ENCODE measurements at regions not wholly inside any gene's neighbourhood (a gene's known extent, or its start where the extent isn't known, plus 50 kb on each side); places are given as distances from the start of the nearest gene placed in this dataset.

DNA sequence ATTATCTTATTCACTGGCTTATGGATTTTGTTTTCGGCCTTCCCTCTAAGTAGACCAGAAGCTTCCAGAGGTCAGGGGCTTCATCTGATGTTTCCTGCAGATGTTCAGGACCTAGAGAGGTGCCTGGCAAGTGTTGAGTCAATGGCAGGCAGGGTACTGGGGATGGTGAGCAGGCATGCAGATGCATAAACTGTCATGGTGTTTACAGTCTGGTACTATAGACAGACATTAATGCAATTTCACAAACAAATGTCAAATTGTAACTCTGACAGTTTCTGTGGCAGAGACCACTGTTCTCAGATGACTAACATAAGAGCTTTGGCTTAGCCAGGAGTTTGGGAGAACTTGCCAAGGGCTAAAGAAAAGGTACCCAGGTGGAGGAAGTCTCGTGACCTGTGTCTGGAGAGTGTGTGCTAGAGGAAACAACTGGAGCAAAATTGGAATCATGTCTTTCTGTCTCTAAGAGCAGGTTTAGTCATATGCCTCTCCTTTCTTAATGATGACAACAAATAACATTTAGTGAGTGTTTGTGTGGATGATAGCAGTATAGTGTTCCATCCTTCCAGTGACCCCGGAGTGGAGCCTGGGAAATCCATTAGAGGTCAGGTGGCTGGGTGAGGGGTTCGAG lies 53.7 kb upstream of the TRAK1 start:
- H3K27me3 ChIP-seq (ENCODE audit: control insufficient read depth in 2 of 2, insufficient read depth in 2 of 2, low read length in 2 of 2), result no peaks in the 10 kb centered on the region
- no peak overlapping the region for H3K4me3 ChIP-seq (ENCODE audit: low read length in 2 of 2)
- peak overlapping the region in 1 of 2 donors; percentile 10 for H3K27ac ChIP-seq (ENCODE audit: low read depth in 2 of 2, low read length in 2 of 2)
- H3K36me3 ChIP-seq (ENCODE audit: control insufficient read depth in 2 of 2, insufficient read depth in 2 of 2, low read length in 2 of 2), result peaks cover 0 to 9% of the 10 kb centered on the region in 2 donors
- no peaks in the 10 kb centered on the region for H3K9me3 ChIP-seq (ENCODE audit: control insufficient read depth in 2 of 2, low read length in 2 of 2)
- H3K9ac ChIP-seq (ENCODE audit: low read depth in 1 of 2, low read length in 2 of 2), result no peak overlapping the region
- peaks cover 2 to 25% of the 10 kb centered on the region in 2 donors for H3K4me1 ChIP-seq (ENCODE audit: control insufficient read depth in 2 of 2, insufficient read depth in 2 of 2, low read length in 2 of 2)

GRCh38 chr3:42036483-42036823 lies 54.7 kb upstream of the TRAK1 start:
- H3K36me3 ChIP-seq (ENCODE audit: control insufficient read depth in 2 of 2, insufficient read depth in 2 of 2, low read length in 2 of 2), result peaks cover 0 to 9% of the 10 kb centered on the region in 2 donors
- no peak overlapping the region for H3K9ac ChIP-seq (ENCODE audit: low read depth in 1 of 2, low read length in 2 of 2)
- peak overlapping the region; percentile 49 to 55 for H3K27ac ChIP-seq (ENCODE audit: low read depth in 2 of 2, low read length in 2 of 2)
- peaks cover 2 to 31% of the 10 kb centered on the region in 2 donors for H3K4me1 ChIP-seq (ENCODE audit: control insufficient read depth in 2 of 2, insufficient read depth in 2 of 2, low read length in 2 of 2)
- H3K27me3 ChIP-seq (ENCODE audit: control insufficient read depth in 2 of 2, insufficient read depth in 2 of 2, low read length in 2 of 2), result no peaks in the 10 kb centered on the region
- H3K9me3 ChIP-seq (ENCODE audit: control insufficient read depth in 2 of 2, low read length in 2 of 2), result no peaks in the 10 kb centered on the region
- H3K4me3 ChIP-seq (ENCODE audit: low read length in 2 of 2), result no peak overlapping the region

DNA sequence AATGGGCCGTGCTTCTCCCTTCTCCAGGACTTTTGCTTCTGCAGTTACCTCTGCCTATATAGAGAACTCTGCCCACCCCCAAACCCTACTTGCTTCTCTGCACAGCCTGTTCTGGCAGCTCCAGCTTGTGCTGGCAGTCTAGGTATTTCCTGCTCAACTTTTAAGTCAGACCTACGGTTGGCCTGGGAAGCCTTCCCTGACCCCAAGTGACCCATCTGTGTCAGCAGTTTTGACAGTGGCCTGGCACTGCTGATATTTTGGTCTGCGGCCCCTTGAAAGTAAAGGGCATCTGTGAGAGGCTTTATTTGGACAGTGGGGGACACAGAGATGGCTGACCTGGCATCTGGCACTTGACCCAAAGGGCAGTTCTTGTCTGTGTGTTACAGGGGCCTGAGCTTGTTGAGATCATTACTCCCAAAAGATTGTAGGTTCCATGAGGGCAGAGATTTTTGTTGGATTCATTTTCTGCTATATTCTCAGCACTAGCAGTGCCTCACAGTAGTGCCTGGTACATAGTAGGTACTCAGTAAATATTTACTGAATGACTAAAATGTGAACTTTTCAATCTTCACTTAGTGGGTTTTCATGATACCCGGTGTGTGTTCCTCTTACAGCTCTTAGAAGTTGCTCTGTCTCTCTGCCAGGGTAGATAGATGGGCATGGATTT lies 55.2 kb upstream of the TRAK1 start:
- H3K36me3 ChIP-seq (ENCODE audit: control insufficient read depth in 2 of 2, insufficient read depth in 2 of 2, low read length in 2 of 2), result peaks cover 0 to 9% of the 10 kb centered on the region in 2 donors
- no peaks in the 10 kb centered on the region for H3K27me3 ChIP-seq (ENCODE audit: control insufficient read depth in 2 of 2, insufficient read depth in 2 of 2, low read length in 2 of 2)
- H3K9me3 ChIP-seq (ENCODE audit: control insufficient read depth in 2 of 2, low read length in 2 of 2), result no peaks in the 10 kb centered on the region
- H3K4me3 ChIP-seq (ENCODE audit: low read length in 2 of 2), result no peak overlapping the region
- peak overlapping the region; percentile 49 to 55 for H3K27ac ChIP-seq (ENCODE audit: low read depth in 2 of 2, low read length in 2 of 2)
- no peak overlapping the region for H3K9ac ChIP-seq (ENCODE audit: low read depth in 1 of 2, low read length in 2 of 2)
- peaks cover 2 to 31% of the 10 kb centered on the region in 2 donors for H3K4me1 ChIP-seq (ENCODE audit: control insufficient read depth in 2 of 2, insufficient read depth in 2 of 2, low read length in 2 of 2)

- Histone ChIP-seq H3K4me3 (ENCODE audit: low read length in 2 of 2) (no peak overlapping the region), H3K36me3 (ENCODE audit: control insufficient read depth in 2 of 2, insufficient read depth in 2 of 2, low read length in 2 of 2) (peaks cover 0 to 9% of the 10 kb centered on the region in 2 donors), H3K4me1 (ENCODE audit: control insufficient read depth in 2 of 2, insufficient read depth in 2 of 2, low read length in 2 of 2) (peaks cover 2 to 31% of the 10 kb centered on the region in 2 donors), H3K27me3 (ENCODE audit: control insufficient read depth in 2 of 2, insufficient read depth in 2 of 2, low read length in 2 of 2) (no peaks in the 10 kb centered on the region), H3K9me3 (ENCODE audit: control insufficient read depth in 2 of 2, low read length in 2 of 2) (no peaks in the 10 kb centered on the region), H3K27ac (ENCODE audit: low read depth in 2 of 2, low read length in 2 of 2) (peak overlapping the region in 1 of 2 donors; percentile 49), H3K9ac (ENCODE audit: low read depth in 1 of 2, low read length in 2 of 2) (no peak overlapping the region)
Measured at GRCh38 chr3:42035007-42035406, 56.1 kb upstream of the TRAK1 start.

DNA sequence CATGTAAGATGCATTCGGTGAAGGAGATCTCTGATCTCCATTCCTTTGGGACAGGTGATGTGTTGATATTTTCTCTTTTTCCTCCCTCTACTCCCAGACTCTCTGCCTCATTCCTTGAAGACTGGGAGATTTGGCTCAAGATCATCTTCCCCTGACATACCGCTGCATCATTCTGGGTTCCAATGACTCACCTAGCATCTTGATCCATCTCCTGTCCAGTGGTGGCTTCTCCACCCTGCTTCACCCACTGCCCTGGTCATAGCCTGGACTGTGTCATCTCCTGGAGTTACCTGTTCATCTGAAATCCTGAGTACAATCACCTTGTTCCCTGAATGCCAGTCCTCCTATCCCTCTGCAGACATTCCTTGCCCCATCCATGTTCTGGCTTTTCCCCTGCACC lies 57.4 kb upstream of the TRAK1 start:
- no peak overlapping the region for H3K4me3 ChIP-seq (ENCODE audit: low read length in 2 of 2)
- H3K9me3 ChIP-seq (ENCODE audit: control insufficient read depth in 2 of 2, low read length in 2 of 2), result no peaks in the 10 kb centered on the region
- peaks cover 0 to 9% of the 10 kb centered on the region in 2 donors for H3K36me3 ChIP-seq (ENCODE audit: control insufficient read depth in 2 of 2, insufficient read depth in 2 of 2, low read length in 2 of 2)
- no peak overlapping the region for H3K9ac ChIP-seq (ENCODE audit: low read depth in 1 of 2, low read length in 2 of 2)
- peaks cover 2 to 31% of the 10 kb centered on the region in 2 donors for H3K4me1 ChIP-seq (ENCODE audit: control insufficient read depth in 2 of 2, insufficient read depth in 2 of 2, low read length in 2 of 2)
- H3K27me3 ChIP-seq (ENCODE audit: control insufficient read depth in 2 of 2, insufficient read depth in 2 of 2, low read length in 2 of 2), result no peaks in the 10 kb centered on the region
- no peak overlapping the region for H3K27ac ChIP-seq (ENCODE audit: low read depth in 2 of 2, low read length in 2 of 2)

DNA sequence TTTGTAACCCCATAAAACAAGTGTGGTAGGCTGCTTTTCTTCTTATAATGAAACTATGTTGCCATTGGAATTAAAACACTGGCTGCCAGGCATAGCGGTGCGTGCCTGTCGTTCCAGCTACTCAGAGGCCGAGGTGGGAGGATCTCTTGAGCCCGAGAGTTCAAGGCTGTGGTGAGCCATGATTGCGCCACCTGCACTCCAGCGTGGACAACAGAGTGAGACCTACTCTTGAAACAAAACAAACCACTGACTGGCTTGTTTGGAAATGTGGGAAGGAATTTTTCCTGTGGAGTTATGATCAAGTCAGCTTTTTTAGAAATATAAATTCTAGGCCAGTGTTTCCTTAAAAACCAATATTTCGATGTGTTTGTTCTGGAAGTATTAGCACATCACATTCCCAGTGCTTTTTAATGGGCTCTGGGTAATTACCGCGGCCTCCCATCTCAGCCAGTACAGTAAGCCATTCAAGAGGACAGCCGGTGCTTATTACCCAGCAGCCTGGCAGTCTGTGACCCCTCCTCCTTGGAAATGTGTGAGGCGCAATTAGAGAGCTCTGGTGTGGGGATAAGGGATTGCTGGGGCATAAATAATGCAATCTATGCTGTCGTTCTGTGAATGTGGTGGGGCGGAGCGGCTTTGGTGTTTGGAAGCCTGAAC lies 58.3 kb upstream of the TRAK1 start:
- H3K4me3 ChIP-seq (ENCODE audit: low read length in 2 of 2), result no peak overlapping the region
- H3K4me1 ChIP-seq (ENCODE audit: control insufficient read depth in 2 of 2, insufficient read depth in 2 of 2, low read length in 2 of 2), result peaks cover 2 to 31% of the 10 kb centered on the region in 2 donors
- peaks cover 0 to 9% of the 10 kb centered on the region in 2 donors for H3K36me3 ChIP-seq (ENCODE audit: control insufficient read depth in 2 of 2, insufficient read depth in 2 of 2, low read length in 2 of 2)
- H3K9me3 ChIP-seq (ENCODE audit: control insufficient read depth in 2 of 2, low read length in 2 of 2), result no peaks in the 10 kb centered on the region
- no peak overlapping the region for H3K9ac ChIP-seq (ENCODE audit: low read depth in 1 of 2, low read length in 2 of 2)
- H3K27me3 ChIP-seq (ENCODE audit: control insufficient read depth in 2 of 2, insufficient read depth in 2 of 2, low read length in 2 of 2), result no peaks in the 10 kb centered on the region
- H3K27ac ChIP-seq (ENCODE audit: low read depth in 2 of 2, low read length in 2 of 2), result peak overlapping the region; percentile 49 to 57

DNA sequence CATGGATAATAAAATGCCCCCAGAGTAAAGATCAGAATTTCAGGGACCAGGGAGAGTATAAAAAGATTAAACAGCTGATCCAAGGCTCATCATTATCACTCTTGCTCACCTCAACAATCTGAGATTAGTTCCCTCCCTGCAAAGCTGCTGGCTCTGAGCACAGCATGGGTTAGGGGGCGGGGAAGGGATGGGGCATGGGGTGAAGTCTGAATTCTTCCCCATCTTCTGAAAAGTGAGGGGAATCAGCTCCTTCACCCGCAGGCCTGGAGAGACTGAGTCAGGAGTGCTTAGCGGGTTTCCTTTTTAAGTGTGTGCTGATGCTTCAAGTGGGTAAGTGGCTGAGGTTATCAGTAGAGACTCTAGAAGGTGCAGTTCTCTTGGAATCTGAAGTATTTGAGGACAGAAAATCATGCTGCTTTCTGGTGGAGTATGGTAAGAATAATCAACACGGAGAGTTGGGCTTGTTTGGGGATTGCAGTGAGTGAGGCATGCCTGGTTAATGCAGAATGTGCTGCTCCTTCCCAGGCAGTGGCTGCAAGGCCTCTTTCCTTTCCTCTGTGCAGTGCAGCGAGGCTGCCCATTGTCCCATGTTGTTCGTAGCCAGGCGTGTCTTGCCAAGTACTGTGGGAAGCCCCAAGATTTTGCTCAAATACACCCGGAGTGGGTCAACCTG lies 59.2 kb upstream of the TRAK1 start:
- Histone ChIP-seq H3K27ac (ENCODE audit: low read depth in 2 of 2, low read length in 2 of 2) (peak overlapping the region in 1 of 2 donors; percentile 1), H3K4me1 (ENCODE audit: control insufficient read depth in 2 of 2, insufficient read depth in 2 of 2, low read length in 2 of 2) (peaks cover 2 to 31% of the 10 kb centered on the region in 2 donors), H3K9ac (ENCODE audit: low read depth in 1 of 2, low read length in 2 of 2) (peak overlapping the region in 1 of 2 donors; percentile 14), H3K9me3 (ENCODE audit: control insufficient read depth in 2 of 2, low read length in 2 of 2) (no peaks in the 10 kb centered on the region), H3K36me3 (ENCODE audit: control insufficient read depth in 2 of 2, insufficient read depth in 2 of 2, low read length in 2 of 2) (peaks cover 0 to 9% of the 10 kb centered on the region in 2 donors), H3K27me3 (ENCODE audit: control insufficient read depth in 2 of 2, insufficient read depth in 2 of 2, low read length in 2 of 2) (no peaks in the 10 kb centered on the region), H3K4me3 (ENCODE audit: low read length in 2 of 2) (no peak overlapping the region)

- Histone ChIP-seq H3K9me3 (ENCODE audit: control insufficient read depth in 2 of 2, low read length in 2 of 2) (no peaks in the 10 kb centered on the region), H3K27me3 (ENCODE audit: control insufficient read depth in 2 of 2, insufficient read depth in 2 of 2, low read length in 2 of 2) (no peaks in the 10 kb centered on the region), H3K4me1 (ENCODE audit: control insufficient read depth in 2 of 2, insufficient read depth in 2 of 2, low read length in 2 of 2) (peaks cover 17 to 30% of the 10 kb centered on the region in 2 donors), H3K4me3 (ENCODE audit: low read length in 2 of 2) (no peak overlapping the region), H3K36me3 (ENCODE audit: control insufficient read depth in 2 of 2, insufficient read depth in 2 of 2, low read length in 2 of 2) (no peaks in the 10 kb centered on the region), H3K27ac (ENCODE audit: low read depth in 2 of 2, low read length in 2 of 2) (no peak overlapping the region), H3K9ac (ENCODE audit: low read depth in 1 of 2, low read length in 2 of 2) (no peak overlapping the region)
Measured at GRCh38 chr3:42028474-42028873, 62.7 kb upstream of the TRAK1 start.

GRCh38 chr3:42027571-42027970 lies 63.6 kb upstream of the TRAK1 start:
- Histone ChIP-seq H3K27ac (ENCODE audit: low read depth in 2 of 2, low read length in 2 of 2) (no peak overlapping the region), H3K4me1 (ENCODE audit: control insufficient read depth in 2 of 2, insufficient read depth in 2 of 2, low read length in 2 of 2) (peaks cover 17 to 28% of the 10 kb centered on the region in 2 donors), H3K9ac (ENCODE audit: low read depth in 1 of 2, low read length in 2 of 2) (no peak overlapping the region), H3K27me3 (ENCODE audit: control insufficient read depth in 2 of 2, insufficient read depth in 2 of 2, low read length in 2 of 2) (no peaks in the 10 kb centered on the region), H3K9me3 (ENCODE audit: control insufficient read depth in 2 of 2, low read length in 2 of 2) (no peaks in the 10 kb centered on the region), H3K36me3 (ENCODE audit: control insufficient read depth in 2 of 2, insufficient read depth in 2 of 2, low read length in 2 of 2) (no peaks in the 10 kb centered on the region), H3K4me3 (ENCODE audit: low read length in 2 of 2) (no peak overlapping the region)

Data from mucosa of rectum (tissue), 2 donors.